Left ventricle myocardium superior (tissue), 1 donor: ENCODE measurements at regions not wholly inside any gene's neighbourhood (a gene's known extent, or its start where the extent isn't known, plus 50 kb on each side); places are given as distances from the start of the nearest gene placed in this dataset.
"Not testable (repeated sequence)": the region's sequence is repeated elsewhere in the genome, so short reads cannot be mapped to it uniquely, and the experiment has no call there.

Experiments used
- ATAC-seq: fragments of 200-7000 bp; cut with Tn5 transposase; one replicate; pipeline ENCODE4 v1.9.1; 2020; ENCODE audit warnings: mild to moderate bottlenecking, moderate library complexity
- DNase-seq: peaks from one replicate; pipeline ENCODE4 v3.0.0-alpha.2; 2020
- intact Hi-C: fragments of 100-400 bp; cut with micrococcal nuclease; formaldehyde crosslinking; loops from one replicate; pipeline ENCODE4 v1.11.0; 2022
- donor health status: DM: no; HTN: yes; CAD: no; lungs with severe emphysema.

DNA sequence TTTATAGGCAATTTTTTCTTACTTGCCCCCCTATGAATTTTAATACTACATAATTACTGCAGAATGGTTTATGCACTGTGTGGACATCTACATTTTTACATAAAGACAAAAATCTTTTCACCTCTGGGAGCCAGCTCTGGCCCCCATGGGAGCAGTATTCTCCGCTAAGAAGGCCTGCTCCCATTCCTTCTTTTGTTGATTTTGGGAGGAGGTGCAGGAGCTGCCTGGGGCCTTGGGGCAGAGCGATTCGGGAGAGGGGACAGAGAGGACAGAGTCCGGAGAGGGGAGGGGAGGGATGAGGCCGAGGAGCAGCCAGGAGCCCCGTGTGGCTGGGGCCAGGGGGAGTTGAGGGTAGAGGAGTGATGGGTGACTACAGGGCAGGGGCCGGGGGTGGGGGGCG is 452.0 kb downstream of the PREX1 start:
- DNase-seq (no peak), ATAC-seq (no peak)
- intact Hi-C loops: no loop called here

DNA sequence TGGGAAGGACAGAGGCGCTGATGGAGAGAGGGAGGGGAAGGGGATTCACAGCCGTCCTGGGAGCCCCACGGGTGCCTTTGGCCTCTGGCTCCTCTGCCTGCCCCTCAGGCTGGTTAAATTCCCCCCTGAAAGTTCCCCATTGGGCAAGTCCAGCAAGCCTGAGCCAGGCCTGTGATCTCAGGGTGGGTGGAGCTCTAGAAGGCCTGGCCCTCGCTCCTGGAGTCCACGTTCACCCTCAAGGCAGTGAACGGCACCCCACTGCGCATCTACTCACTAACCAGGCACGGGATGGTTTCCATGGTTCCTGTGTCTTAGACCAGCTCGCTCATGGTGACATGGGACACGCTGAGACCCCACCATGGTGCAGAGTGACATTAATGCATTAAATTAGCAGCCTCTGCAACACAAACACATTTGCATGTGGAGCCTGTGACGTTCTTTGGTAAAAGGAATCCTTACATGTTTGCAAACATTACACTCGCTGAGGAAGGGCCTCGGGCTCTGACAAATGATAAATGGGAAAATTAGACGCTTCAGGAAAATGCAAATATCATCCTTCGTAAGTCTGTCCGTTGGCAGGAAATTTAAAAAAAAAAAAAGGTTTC is 452.7 kb downstream of the PREX1 start:
- intact Hi-C loops: no loop called here
- ATAC-seq: no peak
- no peak for DNase-seq

DNA sequence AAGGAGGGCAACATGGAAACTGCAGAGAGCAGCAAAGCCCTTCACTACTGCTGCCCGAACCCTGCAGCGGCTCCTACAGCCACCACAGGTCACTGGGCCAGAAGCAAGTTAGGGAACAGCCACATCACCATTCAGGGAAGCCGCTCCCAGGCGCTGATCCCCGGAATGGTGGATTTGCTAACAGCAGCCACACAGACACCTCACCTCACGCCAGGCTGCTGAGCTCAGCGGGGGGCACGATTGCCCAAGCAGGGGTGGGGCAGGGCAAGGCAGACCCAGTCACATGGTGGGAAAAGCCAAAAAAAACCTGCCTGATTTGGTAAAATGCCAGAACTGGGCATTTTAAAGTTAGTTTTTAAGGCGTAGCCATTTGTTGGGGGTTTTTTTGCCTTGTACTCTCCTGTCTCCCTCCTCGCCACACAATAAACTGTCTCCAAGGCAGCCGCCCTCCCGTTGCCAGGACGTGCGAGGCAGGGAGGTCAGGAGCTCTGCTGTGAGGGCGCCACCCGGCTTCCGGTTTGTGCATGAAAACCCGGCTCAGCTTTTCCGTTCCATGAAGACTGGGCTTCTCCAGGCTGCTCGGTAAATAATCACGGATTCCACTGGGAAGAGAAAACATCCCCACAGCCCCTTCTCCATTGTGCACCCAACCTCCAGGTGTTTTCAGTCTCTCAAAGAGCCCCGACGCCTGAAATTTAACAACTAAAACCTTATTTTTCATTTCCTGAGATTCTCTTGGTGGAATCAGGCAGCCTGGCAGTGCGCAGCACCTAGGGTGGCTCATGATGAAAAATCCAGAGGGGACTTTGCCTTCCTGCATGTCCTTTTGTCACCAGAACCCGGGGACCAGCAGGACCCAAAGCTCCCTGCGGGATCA is 453.5 kb downstream of the PREX1 start:
- DNase-seq (peak; percentile 55), ATAC-seq (peak; percentile 79)
- intact Hi-C loops: not testable (repeated sequence)

DNA sequence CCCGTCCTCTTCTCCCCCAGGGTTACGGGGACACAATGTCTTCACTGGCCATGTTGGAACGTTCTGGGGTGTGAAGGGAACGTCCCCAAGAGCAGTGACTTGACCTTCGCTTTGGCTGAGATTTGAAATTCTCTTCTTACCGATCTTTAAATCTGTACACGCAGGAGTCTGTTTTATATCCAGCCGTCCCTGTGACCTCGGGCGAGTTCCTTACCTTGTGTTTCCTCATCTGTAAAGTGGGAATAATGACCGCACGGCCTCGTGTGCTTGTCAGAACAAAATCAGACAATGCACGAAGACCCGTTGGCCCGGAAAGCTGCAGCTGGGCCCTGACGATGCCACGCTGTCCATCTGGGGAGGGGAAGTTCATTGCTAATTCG is 454.3 kb downstream of the PREX1 start:
- ATAC-seq (no peak), DNase-seq (no peak)
- intact Hi-C loops: no loop called here

DNA sequence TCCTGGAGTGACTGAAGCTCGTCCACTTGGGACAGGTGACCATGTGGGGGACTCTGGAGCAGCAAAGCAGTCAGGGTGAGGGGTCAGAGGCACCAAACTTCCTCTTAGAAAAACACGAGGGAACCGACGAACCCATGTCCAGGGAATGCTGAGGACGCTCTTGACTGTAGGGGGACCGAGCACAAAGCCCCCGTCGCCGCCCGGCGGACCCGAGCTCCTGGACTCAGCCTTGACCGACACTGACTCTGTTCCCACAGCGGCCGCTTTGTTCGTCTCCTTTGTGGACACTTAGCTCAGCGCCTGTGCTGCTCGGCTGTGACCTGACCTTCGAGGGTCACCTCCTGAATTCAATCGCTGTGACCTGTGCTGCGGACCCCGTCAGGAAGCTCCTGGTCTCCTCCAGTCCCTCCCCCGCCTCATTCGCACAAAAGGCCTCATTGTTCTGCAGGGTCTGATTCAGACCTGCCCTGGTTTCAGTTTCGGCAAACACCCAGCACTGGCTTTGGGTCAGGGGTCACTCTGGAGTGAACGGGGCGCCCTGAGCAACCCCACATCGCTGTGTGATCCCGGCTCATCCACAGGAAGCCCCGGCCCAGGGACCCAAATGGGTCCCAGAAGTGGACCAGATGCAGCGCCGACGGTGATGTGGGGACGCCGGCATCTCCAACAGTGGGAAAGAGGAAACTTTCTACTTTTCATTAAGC is 454.8 kb downstream of the PREX1 start:
- ATAC-seq, DNase-seq, intact Hi-C loops: not testable (repeated sequence)

DNA sequence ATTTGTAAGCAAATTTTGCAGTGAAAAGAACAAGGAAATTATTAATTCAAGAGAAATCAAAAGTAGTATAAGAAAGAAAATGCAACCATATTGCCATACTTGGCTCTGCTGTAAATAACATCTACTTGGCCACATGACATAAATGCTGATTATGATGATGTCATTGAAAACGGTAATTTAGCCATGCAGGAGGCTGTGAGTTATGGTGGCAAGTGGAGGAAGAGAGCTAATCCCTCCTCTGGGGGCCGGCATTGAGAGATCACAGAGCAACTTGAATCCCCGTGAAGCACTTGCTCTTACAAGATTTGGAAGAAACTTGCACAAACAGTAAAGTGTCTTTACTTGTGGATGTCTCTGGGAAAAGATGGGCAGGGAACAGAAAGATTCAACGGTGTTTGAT is 456.6 kb downstream of the PREX1 start:
- ATAC-seq: no peak
- DNase-seq: no peak
- intact Hi-C loops: no loop called here

DNA sequence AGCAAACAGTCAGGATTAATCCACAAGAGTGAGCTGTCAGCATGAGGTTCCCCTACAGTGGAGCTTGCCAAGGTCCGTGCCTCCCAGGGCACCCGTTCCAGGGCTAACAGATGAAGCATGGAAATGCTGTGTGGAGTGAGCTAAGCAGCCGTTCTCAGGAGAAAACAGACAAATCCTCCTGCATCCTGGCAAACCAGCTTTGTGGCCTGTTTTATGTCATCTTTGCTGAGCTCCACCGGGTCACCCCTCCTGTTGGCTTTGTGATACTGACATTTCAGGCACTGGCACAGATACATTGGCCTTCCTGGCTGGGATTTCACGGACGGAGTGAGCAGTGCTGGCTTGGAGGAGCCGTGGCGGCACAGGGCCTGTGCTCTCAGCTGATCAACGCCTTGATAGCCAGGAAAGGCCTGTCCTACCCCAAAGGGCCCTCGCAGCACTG is 459.2 kb downstream of the PREX1 start:
- intact Hi-C loops: not testable (repeated sequence)
- peak; percentile 45 for DNase-seq
- peak; percentile 87 for ATAC-seq

DNA sequence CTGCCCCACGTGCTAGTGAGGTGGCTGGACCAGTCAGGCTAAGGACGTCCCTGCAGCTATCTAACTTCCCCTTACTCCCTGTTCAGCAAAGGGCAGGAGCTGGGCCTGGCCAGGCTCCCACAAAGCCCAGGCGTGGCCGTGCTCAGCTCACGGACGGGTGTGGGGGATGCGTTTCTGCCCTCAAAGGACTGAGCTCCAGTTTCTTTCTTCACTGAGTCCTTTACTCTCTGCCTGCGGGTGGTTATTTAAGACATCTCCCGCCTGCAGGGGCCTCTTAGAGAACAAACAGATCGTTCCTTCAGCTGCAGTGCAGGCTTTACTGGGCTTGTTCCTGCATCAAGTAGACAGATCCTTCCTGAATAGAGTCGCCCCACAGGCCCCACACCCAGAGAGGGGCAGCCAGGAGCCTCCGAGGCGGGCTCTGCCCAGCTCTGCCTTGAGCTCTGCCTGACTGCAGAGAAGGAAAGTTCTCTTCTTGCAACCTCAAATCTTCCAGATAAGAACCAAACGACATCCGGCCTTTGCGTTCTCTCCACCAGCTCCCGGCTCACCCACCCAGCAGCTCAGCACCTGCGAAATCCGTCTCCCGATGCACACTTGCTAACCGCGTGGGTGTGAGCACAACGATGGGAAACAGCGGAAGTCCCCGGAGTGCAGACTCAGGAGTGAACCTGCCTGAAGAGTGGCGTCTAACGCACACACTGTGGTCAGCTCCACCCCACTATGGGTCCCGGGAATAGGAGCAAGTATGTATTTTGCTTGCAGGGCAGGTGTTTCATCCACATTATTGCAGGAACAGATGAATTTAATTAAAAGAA is 460.0 kb downstream of the PREX1 start:
- ATAC-seq: peak; percentile 49
- intact Hi-C loops, DNase-seq: not testable (repeated sequence)

DNA sequence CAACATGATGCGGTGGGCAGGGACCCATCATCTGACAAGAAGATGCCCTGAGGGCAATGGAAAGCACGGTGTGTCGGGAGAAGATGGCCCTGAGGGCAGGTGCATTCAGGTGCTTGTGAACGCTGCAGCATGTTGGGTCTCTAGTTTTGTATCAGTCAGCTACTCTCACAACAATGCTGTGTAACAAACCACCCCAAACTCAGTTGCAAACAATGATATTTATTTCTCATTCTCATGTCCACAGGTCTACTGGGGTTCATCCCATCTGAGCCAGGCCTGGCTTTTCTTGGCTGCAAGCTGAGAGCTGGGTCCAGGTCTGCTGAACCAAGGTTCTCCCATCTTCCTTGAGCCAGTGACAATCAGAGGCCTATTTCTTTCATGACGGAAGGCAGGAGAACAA is 461.6 kb downstream of the PREX1 start:
- ATAC-seq (no peak), DNase-seq (no peak)
- intact Hi-C loops: no loop called here

DNA sequence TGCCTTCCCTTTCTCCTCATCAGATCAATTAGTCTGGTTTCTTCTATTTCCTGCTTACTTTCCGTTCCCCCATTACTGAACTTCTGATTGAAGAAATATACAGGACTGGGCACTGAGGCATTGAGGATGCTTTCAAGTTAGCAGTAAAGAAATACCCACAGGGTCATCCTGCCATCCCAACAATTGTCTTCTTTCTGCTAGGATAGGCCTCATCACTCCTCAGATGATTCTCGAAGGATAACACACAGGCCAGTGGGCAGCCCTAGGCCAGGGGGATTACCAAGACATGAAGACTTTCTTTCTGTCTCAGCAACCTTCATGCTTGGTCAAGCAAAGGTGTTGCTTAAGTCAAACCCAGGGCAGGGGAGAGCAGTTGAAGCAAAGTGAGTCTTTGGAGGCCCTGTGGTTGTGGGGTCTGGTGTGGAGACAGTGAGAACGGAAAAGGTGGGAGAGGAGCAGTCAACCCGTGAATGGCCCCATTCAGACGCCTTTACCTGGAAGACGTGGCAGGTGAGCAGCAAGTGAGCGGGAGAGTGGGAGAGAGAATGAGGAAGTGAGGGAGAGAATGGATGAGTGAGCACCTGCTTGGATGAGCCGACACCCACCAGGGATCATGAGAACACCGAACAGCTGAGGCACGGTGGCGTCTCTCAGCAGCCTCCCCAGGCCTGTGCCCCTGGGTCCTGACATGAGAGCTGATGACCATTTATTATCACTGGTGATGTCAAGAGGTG is 462.9 kb downstream of the PREX1 start:
- intact Hi-C loops: no loop called here
- DNase-seq (no peak), ATAC-seq (no peak)

DNA sequence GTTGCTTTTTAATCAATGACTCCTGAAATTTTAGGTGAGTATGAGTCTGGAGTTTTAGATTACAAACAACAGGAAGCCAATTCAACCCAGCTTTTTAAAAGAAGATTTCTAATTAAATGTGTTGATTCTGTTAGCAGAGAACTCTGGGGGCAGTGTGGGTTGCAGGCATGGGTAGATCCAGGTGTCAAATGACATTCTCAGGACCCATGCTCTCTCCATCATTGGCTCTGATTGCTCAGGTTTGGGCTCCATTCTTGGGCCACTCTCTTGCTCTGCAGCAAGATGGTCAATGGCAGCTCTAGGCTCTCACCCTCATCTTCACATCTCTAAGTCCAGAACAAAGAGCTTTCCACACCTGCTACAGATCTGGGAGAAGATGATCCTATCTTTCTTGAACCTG is 463.7 kb downstream of the PREX1 start:
- DNase-seq (no peak), ATAC-seq (no peak)
- intact Hi-C loops: no loop called here

DNA sequence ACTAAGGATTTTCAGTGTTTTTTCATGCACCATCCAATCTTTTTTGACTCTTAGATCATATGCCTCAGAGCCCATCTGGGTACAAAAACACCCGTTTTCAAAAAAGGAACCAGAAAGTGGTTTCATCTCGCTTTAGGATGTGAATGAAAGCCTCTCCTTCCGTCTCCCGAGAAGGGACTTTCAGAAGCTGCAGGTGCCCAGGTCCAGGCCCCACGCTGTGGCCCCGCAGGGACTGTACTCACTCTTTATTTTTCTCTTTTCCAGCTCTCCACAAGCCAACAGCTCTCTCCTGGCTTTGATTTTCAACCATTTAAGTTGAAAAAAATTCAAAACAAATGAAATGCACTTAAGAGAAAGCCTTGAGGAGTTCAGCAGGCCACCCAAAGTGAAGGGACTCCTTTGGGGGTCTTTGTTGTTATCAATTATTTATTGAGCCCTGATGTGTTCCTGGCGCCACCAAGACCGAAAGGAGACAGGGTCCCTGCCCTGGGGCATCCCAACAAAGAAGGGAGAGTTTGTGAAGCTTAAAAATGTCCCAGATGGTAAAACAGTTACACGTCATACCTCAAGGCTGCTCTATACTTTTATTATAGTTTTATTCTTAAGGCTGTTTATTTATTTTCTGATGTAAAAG is 467.3 kb downstream of the PREX1 start:
- no peak for ATAC-seq
- intact Hi-C loops: no loop called here
- DNase-seq: no peak

DNA sequence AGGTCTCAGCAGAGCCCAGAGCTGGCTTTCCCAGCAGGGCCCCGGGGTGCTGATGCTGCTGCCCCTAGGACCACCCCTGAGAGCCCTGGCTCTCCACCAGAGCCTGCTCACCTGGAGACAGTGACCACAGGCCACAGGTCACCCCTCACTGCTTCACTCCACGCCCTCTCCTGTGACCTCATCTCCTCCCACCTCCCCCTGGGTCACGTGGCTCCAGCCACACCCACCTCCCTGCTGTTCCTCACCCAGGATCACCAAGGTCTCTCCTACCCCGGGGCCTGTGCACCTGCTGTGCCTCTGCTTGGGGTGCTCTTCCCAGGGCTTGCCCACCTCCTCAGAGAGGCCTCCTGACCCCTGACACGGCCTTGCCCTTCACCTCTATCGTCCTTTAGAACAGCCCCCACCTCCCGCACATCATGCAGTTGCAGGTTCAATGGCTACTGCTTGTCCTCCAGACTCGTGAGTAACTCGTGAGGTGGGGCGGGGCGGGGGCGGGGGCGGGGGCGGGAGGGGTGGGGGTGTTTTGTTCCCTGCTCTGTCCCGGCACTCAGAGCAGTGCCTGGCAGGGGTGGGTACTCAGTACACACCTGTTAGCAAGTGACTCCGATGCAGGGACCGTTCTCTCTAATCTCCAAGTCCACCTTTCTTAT is 468.0 kb downstream of the PREX1 start:
- ATAC-seq: no peak
- no peak for DNase-seq
- intact Hi-C loops: no loop called here

DNA sequence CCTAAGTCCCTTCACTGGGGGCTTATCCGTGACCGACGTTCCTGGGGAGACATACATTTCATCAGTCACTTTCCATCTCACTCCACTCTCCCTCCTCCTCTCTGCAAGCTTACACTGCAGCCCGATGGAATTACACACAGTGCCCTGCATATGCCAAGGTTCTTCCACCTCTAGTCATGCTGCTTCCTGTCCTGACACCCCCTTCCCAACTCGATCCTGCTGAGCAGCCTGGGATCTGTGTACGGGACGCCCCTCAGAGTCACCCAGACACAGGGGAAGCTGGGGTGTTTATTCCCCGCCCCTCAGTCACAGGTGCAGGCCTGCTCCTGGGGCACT is 468.8 kb downstream of the PREX1 start:
- intact Hi-C loops, DNase-seq, ATAC-seq: not testable (repeated sequence)

DNA sequence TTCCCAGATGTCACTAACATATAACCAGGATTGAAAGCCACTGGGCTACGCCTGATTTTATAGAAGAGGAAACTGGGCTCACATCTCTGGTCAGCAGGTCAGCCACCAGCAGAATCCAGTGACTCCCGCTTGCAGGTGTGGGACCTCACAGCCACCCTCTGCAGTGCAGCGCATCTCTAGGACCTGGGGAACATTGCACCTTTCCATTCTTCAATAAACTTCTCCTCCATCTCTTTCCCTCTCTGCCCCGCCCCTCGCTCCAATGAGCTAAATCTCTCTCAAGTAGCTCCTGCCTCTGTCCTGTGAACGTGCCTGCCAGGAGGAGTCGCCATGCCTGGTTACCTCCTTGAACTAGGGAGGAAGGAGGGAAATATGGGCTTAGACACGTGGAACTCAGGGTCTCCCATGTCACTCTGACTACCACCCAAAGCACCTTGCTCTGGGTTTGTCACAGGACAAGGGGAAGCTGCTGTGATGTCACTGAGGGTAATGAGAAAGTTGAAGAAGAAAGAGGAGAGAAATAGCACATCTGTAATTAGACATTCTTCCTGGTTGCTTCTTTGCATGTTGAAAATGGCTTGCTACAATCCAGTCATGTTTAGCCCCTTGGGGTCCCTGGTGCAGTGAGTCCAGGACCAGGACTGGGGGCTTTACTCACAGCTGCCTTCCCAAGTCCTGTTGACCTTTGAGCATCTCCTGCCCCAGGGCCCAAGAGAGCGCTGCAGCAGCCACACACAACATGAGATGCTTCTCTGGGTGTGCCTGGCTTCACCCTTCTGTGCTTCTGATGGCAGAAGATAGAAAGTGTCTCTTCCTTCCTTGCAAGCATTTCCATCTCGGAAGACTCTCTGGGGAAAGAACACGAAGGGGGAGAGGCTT is 469.4 kb downstream of the PREX1 start:
- ATAC-seq (no peak), DNase-seq (no peak)
- intact Hi-C loops: no loop called here

DNA sequence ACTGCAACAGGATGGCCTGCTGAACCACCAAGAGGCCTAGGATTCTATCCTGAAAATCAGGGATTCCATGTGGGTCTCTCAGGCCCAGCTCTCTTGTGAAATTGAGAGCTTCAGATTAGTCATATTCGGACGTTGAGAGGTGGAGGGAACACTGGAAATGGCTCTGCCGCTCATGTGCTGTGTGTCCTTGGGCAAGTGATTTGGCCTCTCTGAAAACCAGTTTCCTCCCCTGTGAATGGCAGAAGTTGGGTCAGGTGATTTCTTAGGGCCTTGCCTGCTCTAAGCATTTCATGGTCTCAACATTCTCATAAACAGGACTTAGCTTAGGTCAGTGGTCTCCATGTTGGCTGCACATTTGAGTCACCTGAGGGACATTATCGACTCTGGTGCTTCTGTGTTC is 470.1 kb downstream of the PREX1 start:
- intact Hi-C loops: no loop called here
- DNase-seq (no peak), ATAC-seq (no peak)

DNA sequence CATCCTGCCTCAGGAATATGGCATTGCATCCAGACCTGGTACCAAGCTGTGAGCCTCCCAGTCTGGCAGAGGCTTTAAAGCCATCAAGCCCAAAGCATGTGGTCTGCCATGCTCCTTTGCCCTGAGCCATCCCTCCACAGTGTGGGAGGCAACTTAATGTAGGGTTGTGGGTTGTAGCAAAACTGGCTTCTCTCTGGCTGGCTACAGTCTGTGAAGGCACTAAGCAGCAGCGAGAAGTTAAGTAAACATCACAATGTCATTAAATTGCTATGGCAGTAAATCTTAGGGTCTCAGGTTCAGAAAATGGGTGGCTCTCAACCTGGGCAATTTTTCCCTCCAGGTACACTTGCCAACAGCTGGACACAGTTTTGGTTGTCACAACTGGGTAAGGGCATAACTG is 472.9 kb downstream of the PREX1 start:
- ATAC-seq: no peak
- DNase-seq: no peak
- intact Hi-C loops: no loop called here
